Trophoblast cell (in vitro differentiated cells and primary cell): ENCODE measurements at regions not wholly inside any gene's neighbourhood (a gene's known extent, or its start where the extent isn't known, plus 50 kb on each side); places are given as distances from the start of the nearest gene placed in this dataset.
A peak's percentile ranks its signal among the peaks of the same experiment; 100 is the strongest.

ENCODE experiments used
- DNase-seq, 2 donors: peaks; one replicate each; pipeline ENCODE4 v3.0.0-alpha.2; 2016
- H2AFZ ChIP-seq: 2 replicates; pipeline ENCODE4 v1.6.1; 2013; ENCODE audit warnings: low read length, moderate library complexity, mild to moderate bottlenecking; ENCODE audit not compliant: insufficient read depth, poor library complexity
- H2AK5ac ChIP-seq: 2 replicates; pipeline ENCODE4 v1.6.1; 2013; ENCODE audit warnings: mild to moderate bottlenecking, low read length
- H2BK120ac ChIP-seq: 2 replicates; pipeline ENCODE4 v1.6.1; 2013; ENCODE audit warnings: low read length, mild to moderate bottlenecking, moderate library complexity; ENCODE audit not compliant: insufficient read depth, poor library complexity
- H2BK12ac ChIP-seq: 2 replicates; pipeline ENCODE4 v1.6.1; 2013; ENCODE audit warnings: mild to moderate bottlenecking, low read length, moderate library complexity
- H2BK5ac ChIP-seq: 2 replicates; pipeline ENCODE4 v1.6.1; 2013; ENCODE audit warnings: low read length, low read depth, moderate library complexity, mild to moderate bottlenecking; ENCODE audit not compliant: poor library complexity
- H3K14ac ChIP-seq: 2 replicates; pipeline ENCODE4 v1.6.1; 2013; ENCODE audit warnings: mild to moderate bottlenecking, low read length
- H3K18ac ChIP-seq: 2 replicates; pipeline ENCODE4 v1.6.1; 2013; ENCODE audit warnings: mild to moderate bottlenecking, low read length
- H3K23ac ChIP-seq: 2 replicates; pipeline ENCODE4 v1.6.1; 2013; ENCODE audit warnings: low read length
- H3K27ac ChIP-seq: 2 replicates; pipeline ENCODE4 v1.5.1; 2013; ENCODE audit warnings: low read depth, mild to moderate bottlenecking, inconsistent platforms, low read length, moderate library complexity
- H3K27me3 ChIP-seq: 2 replicates; pipeline ENCODE4 v1.6.1; 2013; ENCODE audit warnings: inconsistent platforms, mild to moderate bottlenecking, low read length, moderate library complexity; ENCODE audit not compliant: insufficient read depth
- H3K36me3 ChIP-seq, 2 experiments: 1 replicate in 1 of 2; 2 replicates in 1 of 2; pipeline ENCODE4 v1.6.1; 2013; ENCODE audit warnings: low read length in 2 of 2, mild to moderate bottlenecking in 2 of 2, moderate library complexity in 1 of 2; ENCODE audit not compliant: insufficient read depth in 2 of 2, control insufficient read depth in 1 of 2
- H3K4ac ChIP-seq: 2 replicates; pipeline ENCODE4 v1.6.1; 2013; ENCODE audit warnings: low read depth, mild to moderate bottlenecking, low read length, moderate library complexity
- H3K4me1 ChIP-seq, 2 experiments: 1 replicate in 1 of 2; 2 replicates in 1 of 2; pipeline ENCODE4 v1.6.1; 2013; ENCODE audit warnings: low read length in 2 of 2, mild to moderate bottlenecking in 2 of 2, moderate library complexity in 1 of 2; ENCODE audit not compliant: insufficient read depth in 2 of 2, control insufficient read depth in 1 of 2
- H3K4me2 ChIP-seq: 2 replicates; pipeline ENCODE4 v1.6.1; 2013; ENCODE audit warnings: inconsistent platforms, mild to moderate bottlenecking, low read length, moderate library complexity
- H3K4me3 ChIP-seq: 2 replicates; pipeline ENCODE4 v1.5.1; 2013; ENCODE audit warnings: mild to moderate bottlenecking, low read depth, low read length, inconsistent platforms
- H3K79me1 ChIP-seq: one replicate; pipeline ENCODE4 v1.6.1; 2013; ENCODE audit warnings: low read length
- H3K79me2 ChIP-seq: 2 replicates; pipeline ENCODE4 v1.6.1; 2013; ENCODE audit warnings: low read length, mild to moderate bottlenecking; ENCODE audit not compliant: control insufficient read depth, insufficient read depth, poor library complexity
- H3K9ac ChIP-seq: 2 replicates; pipeline ENCODE4 v1.6.1; 2013; ENCODE audit warnings: mild to moderate bottlenecking, low read length
- H3K9me3 ChIP-seq: 2 replicates; pipeline ENCODE4 v1.6.1; 2013; ENCODE audit warnings: low read depth, mild to moderate bottlenecking, control low read depth, inconsistent platforms, low read length; ENCODE audit not compliant: insufficient read depth
- H4K12ac ChIP-seq: 2 replicates; pipeline ENCODE4 v1.6.1; 2013; ENCODE audit warnings: low read depth, mild to moderate bottlenecking, low read length, moderate library complexity
- H4K8ac ChIP-seq: 2 replicates; pipeline ENCODE4 v1.6.1; 2013; ENCODE audit warnings: low read depth, mild to moderate bottlenecking, low read length, moderate library complexity
- H4K91ac ChIP-seq: one replicate; pipeline ENCODE4 v1.6.1; 2013; ENCODE audit warnings: low read depth, mild to moderate bottlenecking, low read length, moderate library complexity
- WGBS: extraction: QIAGEN DNeasy Blood & Tissue Kit; methylation state at CpG from one replicate; pipeline ENCODE4 v1.1.7; 2013; ENCODE audit warnings: missing lambda C conversion rate; ENCODE audit not compliant: insufficient read length, insufficient coverage; ENCODE audit errors: extremely low coverage; 5-methylcytosine and 5-hydroxymethylcytosine counted together

GRCh38 chr3:53974324-53974723 lies 82.7 kb upstream of the SELENOK start:
- Histone ChIP-seq H2AK5ac (no peak overlapping the region), H4K8ac (no peak overlapping the region), H3K23ac (no peak overlapping the region), H3K4me1 (no peaks in the 10 kb centered on the region), H3K79me2 (no peaks in the 10 kb centered on the region), H2BK5ac (no peak overlapping the region), H3K9ac (no peak overlapping the region), H3K27me3 (no peaks in the 10 kb centered on the region), H3K4ac (no peak overlapping the region), H3K36me3 (no peaks in the 10 kb centered on the region), H3K27ac (no peak overlapping the region), H3K4me3 (no peak overlapping the region), H4K12ac (no peak overlapping the region), H3K79me1 (no peaks in the 10 kb centered on the region), H2BK12ac (no peak overlapping the region), H3K18ac (no peak overlapping the region), H3K14ac (no peak overlapping the region), H3K4me2 (no peak overlapping the region), H2BK120ac (no peak overlapping the region), H3K9me3 (peaks cover 5% of the 10 kb centered on the region), H4K91ac (no peak overlapping the region), H2AFZ (no peak overlapping the region)
- no peak for DNase-seq
- no CpG with 5 or more reads among the region's 2 CpGs for WGBS

GRCh38 chr3:53973905-53974304 lies 82.2 kb upstream of the SELENOK start:
- Histone ChIP-seq H3K27me3 (no peaks in the 10 kb centered on the region), H2BK120ac (no peak overlapping the region), H3K4me1 (no peaks in the 10 kb centered on the region), H3K79me1 (no peaks in the 10 kb centered on the region), H3K18ac (no peak overlapping the region), H3K23ac (no peak overlapping the region), H4K91ac (no peak overlapping the region), H3K9ac (no peak overlapping the region), H2BK12ac (no peak overlapping the region), H2AK5ac (no peak overlapping the region), H3K14ac (no peak overlapping the region), H3K4me2 (no peak overlapping the region), H3K36me3 (no peaks in the 10 kb centered on the region), H3K4me3 (no peak overlapping the region), H3K4ac (no peak overlapping the region), H3K79me2 (no peaks in the 10 kb centered on the region), H3K9me3 (peaks cover 7% of the 10 kb centered on the region), H4K12ac (no peak overlapping the region), H3K27ac (no peak overlapping the region), H2BK5ac (no peak overlapping the region), H4K8ac (no peak overlapping the region), H2AFZ (no peak overlapping the region)
- WGBS = no CpG with 5 or more reads among the region's 4 CpGs
- no peak for DNase-seq

GRCh38 chr3:53970661-53971060 lies 79.0 kb upstream of the SELENOK start:
- Histone ChIP-seq H4K8ac (no peak overlapping the region), H3K9me3 (peaks cover 15% of the 10 kb centered on the region), H3K4me1 (no peaks in the 10 kb centered on the region), H3K4me3 (no peak overlapping the region), H2AK5ac (no peak overlapping the region), H3K14ac (no peak overlapping the region), H3K4me2 (no peak overlapping the region), H4K12ac (no peak overlapping the region), H2BK120ac (no peak overlapping the region), H4K91ac (no peak overlapping the region), H3K18ac (no peak overlapping the region), H3K9ac (no peak overlapping the region), H3K27ac (no peak overlapping the region), H2BK12ac (no peak overlapping the region), H3K23ac (no peak overlapping the region), H3K79me2 (no peaks in the 10 kb centered on the region), H2BK5ac (no peak overlapping the region), H3K27me3 (no peaks in the 10 kb centered on the region), H3K36me3 (no peaks in the 10 kb centered on the region), H3K79me1 (no peaks in the 10 kb centered on the region), H2AFZ (no peak overlapping the region), H3K4ac (no peak overlapping the region)
- peak in 1 of 2 donors; percentile 6 for DNase-seq
- no CpG with 5 or more reads among the region's 3 CpGs for WGBS

- Histone ChIP-seq H3K4ac (no peak overlapping the region), H2AFZ (no peak overlapping the region), H2BK5ac (no peak overlapping the region), H4K8ac (no peak overlapping the region), H2AK5ac (no peak overlapping the region), H3K79me2 (no peaks in the 10 kb centered on the region), H3K27me3 (no peaks in the 10 kb centered on the region), H3K4me1 (no peaks in the 10 kb centered on the region), H4K12ac (no peak overlapping the region), H3K23ac (no peak overlapping the region), H3K18ac (no peak overlapping the region), H4K91ac (no peak overlapping the region), H3K9me3 (peaks cover 16% of the 10 kb centered on the region), H2BK12ac (no peak overlapping the region), H3K79me1 (no peaks in the 10 kb centered on the region), H3K4me2 (no peak overlapping the region), H2BK120ac (no peak overlapping the region), H3K36me3 (no peaks in the 10 kb centered on the region), H3K9ac (no peak overlapping the region), H3K14ac (no peak overlapping the region), H3K27ac (no peak overlapping the region), H3K4me3 (no peak overlapping the region)
- no CpG with 5 or more reads among the region's 7 CpGs for WGBS
- DNase-seq = peak; percentile 67 to 70
Measured at GRCh38 chr3:53969086-53969485, 77.4 kb upstream of the SELENOK start.
